ENCODE measurements at regions not wholly inside any gene's neighbourhood (a gene's known extent, or its start where the extent isn't known, plus 50 kb on each side); places are given as distances from the start of the nearest gene placed in this dataset.

- TF ChIP-seq, protein P1, sequence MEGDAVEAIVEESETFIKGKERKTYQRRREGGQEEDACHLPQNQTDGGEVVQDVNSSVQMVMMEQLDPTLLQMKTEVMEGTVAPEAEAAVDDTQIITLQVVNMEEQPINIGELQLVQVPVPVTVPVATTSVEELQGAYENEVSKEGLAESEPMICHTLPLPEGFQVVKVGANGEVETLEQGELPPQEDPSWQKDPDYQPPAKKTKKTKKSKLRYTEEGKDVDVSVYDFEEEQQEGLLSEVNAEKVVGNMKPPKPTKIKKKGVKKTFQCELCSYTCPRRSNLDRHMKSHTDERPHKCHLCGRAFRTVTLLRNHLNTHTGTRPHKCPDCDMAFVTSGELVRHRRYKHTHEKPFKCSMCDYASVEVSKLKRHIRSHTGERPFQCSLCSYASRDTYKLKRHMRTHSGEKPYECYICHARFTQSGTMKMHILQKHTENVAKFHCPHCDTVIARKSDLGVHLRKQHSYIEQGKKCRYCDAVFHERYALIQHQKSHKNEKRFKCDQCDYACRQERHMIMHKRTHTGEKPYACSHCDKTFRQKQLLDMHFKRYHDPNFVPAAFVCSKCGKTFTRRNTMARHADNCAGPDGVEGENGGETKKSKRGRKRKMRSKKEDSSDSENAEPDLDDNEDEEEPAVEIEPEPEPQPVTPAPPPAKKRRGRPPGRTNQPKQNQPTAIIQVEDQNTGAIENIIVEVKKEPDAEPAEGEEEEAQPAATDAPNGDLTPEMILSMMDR (conservative IDR thresholded peaks at IDR 0.05; ENCODE audit: low read depth, low read length): no peak
- no peak for DNase-seq (ENCODE audit: low read depth)
Measured at GRCh38 chr19:30785458-30786137, 413.4 kb downstream of the ZNF536 start.

GRCh38 chr19:30784850-30785457, 412.8 kb downstream of the ZNF536 start:
- H3K4me3 ChIP-seq (ENCODE audit: low read length): no peak overlapping the region
- DNase-seq (ENCODE audit: low read depth): no peak
- TF ChIP-seq, protein P1 (conservative IDR thresholded peaks at IDR 0.05; ENCODE audit: low read depth, low read length): peak; percentile 39

More at GRCh38 chr19:30785458-30786137, 413.4 kb downstream of the ZNF536 start:
- no peak overlapping the region for H3K4me3 ChIP-seq (ENCODE audit: low read length)

DNA sequence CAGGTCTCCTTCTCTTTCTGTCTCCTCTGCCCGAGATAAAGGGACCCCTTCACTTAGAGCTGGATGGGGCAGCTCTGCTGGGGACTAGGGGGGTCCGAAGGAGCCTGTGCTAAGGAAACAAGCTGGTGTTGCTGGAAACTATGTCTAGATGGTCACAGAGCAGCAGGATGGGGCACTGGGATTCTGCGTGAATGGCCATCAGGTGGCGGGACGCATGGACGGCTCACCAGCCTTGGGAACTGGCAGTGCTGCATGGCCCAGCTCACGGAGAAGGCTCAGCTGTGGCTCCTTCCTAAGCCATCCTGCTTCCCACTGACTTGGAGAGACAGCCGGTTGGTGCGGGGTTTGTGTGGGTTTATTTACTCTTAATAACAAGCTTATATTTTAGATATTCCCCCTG, 411.8 kb downstream of the ZNF536 start:
- no peak for DNase-seq (ENCODE audit: low read depth)
- TF ChIP-seq, protein P1 (conservative IDR thresholded peaks at IDR 0.05; ENCODE audit: low read depth, low read length): no peak
- no peak overlapping the region for H3K4me3 ChIP-seq (ENCODE audit: low read length)

- TF ChIP-seq, protein P1 (conservative IDR thresholded peaks at IDR 0.05; ENCODE audit: low read depth, low read length): no peak
- no peak overlapping the region for H3K4me3 ChIP-seq (ENCODE audit: low read length)
- no peak for DNase-seq (ENCODE audit: low read depth)
Measured at GRCh38 chr19:30783212-30783611, 411.0 kb downstream of the ZNF536 start.

DNA sequence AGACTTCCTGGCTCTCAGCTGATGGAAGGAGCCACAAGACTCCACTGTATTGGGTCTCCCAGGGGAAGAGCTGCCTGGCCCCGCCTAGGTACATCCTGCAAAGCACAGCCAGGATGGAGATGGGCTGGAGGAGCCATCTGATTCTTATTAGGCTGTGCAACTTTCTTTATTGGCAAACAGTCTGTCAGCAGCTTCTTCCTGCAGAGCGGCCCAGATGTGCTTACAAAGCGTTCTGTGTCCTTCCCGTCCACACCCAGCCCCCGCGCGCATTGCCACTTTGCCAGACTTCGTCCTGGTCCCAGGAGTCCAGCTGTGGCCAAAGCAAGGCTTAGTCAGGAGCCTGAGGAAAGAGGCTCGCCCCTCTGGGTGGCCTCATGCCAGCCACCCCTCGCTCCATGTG, 409.3 kb downstream of the ZNF536 start:
- no peak for DNase-seq (ENCODE audit: low read depth)
- TF ChIP-seq, protein P1 (conservative IDR thresholded peaks at IDR 0.05; ENCODE audit: low read depth, low read length): no peak
- no peak overlapping the region for H3K4me3 ChIP-seq (ENCODE audit: low read length)

GRCh38 chr19:30781047-30781446, 408.9 kb downstream of the ZNF536 start:
- no peak overlapping the region for H3K4me3 ChIP-seq (ENCODE audit: low read length)
- no peak for DNase-seq (ENCODE audit: low read depth)
- TF ChIP-seq, protein P1 (conservative IDR thresholded peaks at IDR 0.05; ENCODE audit: low read depth, low read length): no peak

DNA sequence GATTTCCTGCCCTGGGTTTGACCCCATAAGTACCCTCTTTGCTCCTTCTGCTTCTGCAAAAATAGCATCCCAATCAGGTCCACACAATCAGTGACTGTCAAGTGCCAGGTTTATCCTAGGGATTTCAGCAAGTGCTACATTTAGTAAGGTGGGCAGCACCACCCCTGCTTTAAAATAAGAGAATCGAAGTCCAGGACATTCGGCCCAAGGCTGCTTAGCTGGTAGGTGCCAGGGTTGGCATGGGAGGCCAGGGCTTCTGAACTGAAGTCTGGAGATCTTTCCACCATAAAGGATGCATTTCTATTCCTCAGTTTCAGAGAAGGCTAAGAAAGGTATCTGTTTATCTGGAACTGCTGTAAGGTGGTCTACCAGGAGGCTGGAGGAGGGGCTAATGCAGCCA, 408.3 kb downstream of the ZNF536 start:
- no peak for DNase-seq (ENCODE audit: low read depth)
- TF ChIP-seq, protein P1 (conservative IDR thresholded peaks at IDR 0.05; ENCODE audit: low read depth, low read length): no peak
- no peak overlapping the region for H3K4me3 ChIP-seq (ENCODE audit: low read length)
